ENCODE measurements at regions not wholly inside any gene's neighbourhood (a gene's known extent, or its start where the extent isn't known, plus 50 kb on each side); places are given as distances from the start of the nearest gene placed in this dataset.

DNA sequence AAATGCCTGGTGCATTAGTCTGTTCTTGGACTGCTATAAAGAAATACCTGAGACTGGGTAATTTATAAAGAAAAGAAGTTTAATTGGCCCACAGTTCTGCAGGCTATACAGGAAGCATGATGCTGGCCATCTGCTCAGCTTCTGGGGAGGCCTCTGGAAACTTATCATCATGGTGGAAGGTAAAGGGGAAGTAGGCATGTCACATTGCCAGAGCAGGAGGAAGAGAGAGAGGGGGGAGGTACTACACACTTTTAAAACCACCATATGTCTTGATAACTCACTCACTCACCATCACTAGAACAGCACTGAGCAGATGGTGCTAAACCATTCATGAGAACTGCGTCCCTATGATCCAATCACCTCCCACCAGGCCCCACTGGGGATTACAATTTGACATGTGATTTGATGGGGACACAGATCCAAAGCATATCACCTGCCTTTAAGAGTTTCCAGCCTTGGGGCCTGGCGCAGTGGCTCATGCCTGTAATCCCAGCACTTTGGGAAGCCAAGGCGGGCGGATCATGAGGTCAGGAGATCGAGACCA lies 219.0 kb downstream of the KATNAL1 start:
- CTCF ChIA-PET = no interaction called here
- intact Hi-C loops (cut with micrococcal nuclease; ENCODE audit: unreplicated experiment) = no loop called here
- no peaks in the 10 kb centered on the region for H3K4me1 ChIP-seq (ENCODE audit: insufficient read depth, low read length, poor library complexity, severe bottlenecking)
- H3K4me3 ChIP-seq (ENCODE audit: low read depth, low read length, poor library complexity, severe bottlenecking) = no peak overlapping the region
- POLR2A ChIA-PET (ENCODE audit: low non-redundant PET) = no interaction called here
- H3K27me3 ChIP-seq (replicated peaks; ENCODE audit: insufficient read depth, low read depth, low read length, poor library complexity) = no peaks in the 10 kb centered on the region
- BruUV-seq (replicated peaks) = no TSS peak
- TF ChIP-seq, protein P1, sequence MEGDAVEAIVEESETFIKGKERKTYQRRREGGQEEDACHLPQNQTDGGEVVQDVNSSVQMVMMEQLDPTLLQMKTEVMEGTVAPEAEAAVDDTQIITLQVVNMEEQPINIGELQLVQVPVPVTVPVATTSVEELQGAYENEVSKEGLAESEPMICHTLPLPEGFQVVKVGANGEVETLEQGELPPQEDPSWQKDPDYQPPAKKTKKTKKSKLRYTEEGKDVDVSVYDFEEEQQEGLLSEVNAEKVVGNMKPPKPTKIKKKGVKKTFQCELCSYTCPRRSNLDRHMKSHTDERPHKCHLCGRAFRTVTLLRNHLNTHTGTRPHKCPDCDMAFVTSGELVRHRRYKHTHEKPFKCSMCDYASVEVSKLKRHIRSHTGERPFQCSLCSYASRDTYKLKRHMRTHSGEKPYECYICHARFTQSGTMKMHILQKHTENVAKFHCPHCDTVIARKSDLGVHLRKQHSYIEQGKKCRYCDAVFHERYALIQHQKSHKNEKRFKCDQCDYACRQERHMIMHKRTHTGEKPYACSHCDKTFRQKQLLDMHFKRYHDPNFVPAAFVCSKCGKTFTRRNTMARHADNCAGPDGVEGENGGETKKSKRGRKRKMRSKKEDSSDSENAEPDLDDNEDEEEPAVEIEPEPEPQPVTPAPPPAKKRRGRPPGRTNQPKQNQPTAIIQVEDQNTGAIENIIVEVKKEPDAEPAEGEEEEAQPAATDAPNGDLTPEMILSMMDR (conservative IDR thresholded peaks at IDR 0.05; ENCODE audit: low read depth, low read length) = no peak
- no peak for TF ChIP-seq EZH2 (IDR thresholded peaks at IDR 0.05; ENCODE audit: borderline replicate concordance, low read depth, low read length, poor library complexity, severe bottlenecking)
- H3K27ac ChIP-seq (ENCODE audit: low read depth, low read length, poor library complexity, severe bottlenecking) = no peak overlapping the region
- peaks cover 3% of the 10 kb centered on the region for H3K9me3 ChIP-seq (ENCODE audit: low read depth, low read length, poor library complexity, severe bottlenecking)
- no peaks in the 10 kb centered on the region for H3K36me3 ChIP-seq (ENCODE audit: insufficient read depth, low read length, poor library complexity, severe bottlenecking)
- DNase-seq (ENCODE audit: low spot score) = no peak

DNA sequence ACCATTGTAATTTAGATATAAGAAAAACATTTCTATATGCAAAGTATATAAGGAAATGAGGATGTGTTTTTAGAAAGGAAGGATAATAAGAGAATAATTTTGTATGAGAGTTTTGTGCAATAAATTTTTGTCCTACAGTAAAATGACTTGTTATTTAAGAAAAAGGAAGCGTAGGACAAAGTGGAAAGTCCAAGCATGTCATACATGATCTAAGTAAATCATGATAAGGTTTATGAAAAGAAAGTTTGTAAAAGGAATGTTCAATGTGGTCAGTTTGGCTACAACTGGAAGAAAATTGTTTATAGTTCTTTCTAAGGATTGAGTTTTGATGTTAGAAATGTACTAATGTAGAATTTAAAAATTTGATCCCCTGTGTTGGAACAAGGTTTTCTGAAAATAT lies 222.3 kb downstream of the KATNAL1 start:
- Histone ChIP-seq H3K27me3 (replicated peaks; ENCODE audit: insufficient read depth, low read depth, low read length, poor library complexity) (no peaks in the 10 kb centered on the region), H3K27ac (ENCODE audit: low read depth, low read length, poor library complexity, severe bottlenecking) (no peak overlapping the region), H3K9me3 (ENCODE audit: low read depth, low read length, poor library complexity, severe bottlenecking) (peaks cover 3% of the 10 kb centered on the region), H3K4me1 (ENCODE audit: insufficient read depth, low read length, poor library complexity, severe bottlenecking) (no peaks in the 10 kb centered on the region), H3K36me3 (ENCODE audit: insufficient read depth, low read length, poor library complexity, severe bottlenecking) (no peaks in the 10 kb centered on the region), H3K4me3 (ENCODE audit: low read depth, low read length, poor library complexity, severe bottlenecking) (no peak overlapping the region)
- CTCF ChIA-PET = no interaction called here
- intact Hi-C loops (cut with micrococcal nuclease; ENCODE audit: unreplicated experiment) = no loop called here
- TF ChIP-seq EZH2 (IDR thresholded peaks at IDR 0.05; ENCODE audit: borderline replicate concordance, low read depth, low read length, poor library complexity, severe bottlenecking) = no peak
- TF ChIP-seq, protein P1 (conservative IDR thresholded peaks at IDR 0.05; ENCODE audit: low read depth, low read length) = no peak
- POLR2A ChIA-PET (ENCODE audit: low non-redundant PET) = no interaction called here
- BruUV-seq (replicated peaks) = no TSS peak
- DNase-seq (ENCODE audit: low spot score) = no peak

DNA sequence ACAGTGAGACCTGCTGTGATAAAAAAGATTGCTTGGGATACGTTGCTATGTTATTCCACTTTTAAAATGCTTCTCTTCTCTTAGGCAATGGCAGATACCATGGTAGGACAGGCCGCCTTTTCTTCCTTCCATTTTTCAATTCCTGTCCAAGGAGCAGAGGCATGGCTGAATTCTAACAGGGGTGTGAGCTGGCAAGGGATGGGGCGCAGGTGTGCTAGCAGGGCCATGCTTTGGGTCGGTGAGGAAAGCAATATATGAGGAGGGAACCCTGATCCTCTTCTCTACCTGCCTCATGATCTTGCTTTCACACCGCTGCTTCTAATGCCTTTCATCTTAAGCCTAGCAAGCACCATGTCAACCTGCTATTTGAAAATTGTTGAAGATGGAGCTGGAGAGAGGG lies 225.0 kb downstream of the KATNAL1 start:
- H3K4me1 ChIP-seq (ENCODE audit: insufficient read depth, low read length, poor library complexity, severe bottlenecking) = no peaks in the 10 kb centered on the region
- ChIA-PET POLR2A (ENCODE audit: low non-redundant PET) (no interaction called here), CTCF (no interaction called here)
- TF ChIP-seq EZH2 (IDR thresholded peaks at IDR 0.05; ENCODE audit: borderline replicate concordance, low read depth, low read length, poor library complexity, severe bottlenecking) = no peak
- TF ChIP-seq, protein P1 (conservative IDR thresholded peaks at IDR 0.05; ENCODE audit: low read depth, low read length) = no peak
- H3K27me3 ChIP-seq (replicated peaks; ENCODE audit: insufficient read depth, low read depth, low read length, poor library complexity) = no peaks in the 10 kb centered on the region
- intact Hi-C loops (cut with micrococcal nuclease; ENCODE audit: unreplicated experiment) = no loop called here
- DNase-seq (ENCODE audit: low spot score) = no peak
- no peaks in the 10 kb centered on the region for H3K36me3 ChIP-seq (ENCODE audit: insufficient read depth, low read length, poor library complexity, severe bottlenecking)
- H3K9me3 ChIP-seq (ENCODE audit: low read depth, low read length, poor library complexity, severe bottlenecking) = peaks cover 3% of the 10 kb centered on the region
- BruUV-seq (replicated peaks) = no TSS peak
- no peak overlapping the region for H3K4me3 ChIP-seq (ENCODE audit: low read depth, low read length, poor library complexity, severe bottlenecking)
- H3K27ac ChIP-seq (ENCODE audit: low read depth, low read length, poor library complexity, severe bottlenecking) = no peak overlapping the region
